Loucy (cell line): ENCODE measurements at regions not wholly inside any gene's neighbourhood (a gene's known extent, or its start where the extent isn't known, plus 50 kb on each side); places are given as distances from the start of the nearest gene placed in this dataset.

Experiments
- H2AFZ ChIP-seq: fragments of 200-600 bp; sonication (generic); 2 replicates; pipeline ENCODE4 v1.6.0; 2016; ENCODE audit warnings: antibody characterized with exemption, mild to moderate bottlenecking, low read length, moderate library complexity
- H3F3A ChIP-seq: fragments of 200-600 bp; 2 replicates; pipeline ENCODE4 v1.6.0; 2016; ENCODE audit warnings: antibody characterized with exemption, low read depth, mild to moderate bottlenecking
- H3K27me3 ChIP-seq: fragments of 200-600 bp; sonication (generic); 2 replicates; pipeline ENCODE4 v1.6.1; 2014; ENCODE audit warnings: low read length, mild to moderate bottlenecking; ENCODE audit not compliant: insufficient read depth, poor library complexity, severe bottlenecking
- H3K36me3 ChIP-seq: fragments of 200-600 bp; sonication (generic); 2 replicates; pipeline ENCODE4 v1.6.1; 2016; ENCODE audit warnings: low read length; ENCODE audit not compliant: insufficient read depth
- H3K4me1 ChIP-seq: fragments of 200-600 bp; sonication (generic); 2 replicates; pipeline ENCODE4 v1.5.1; 2014; ENCODE audit warnings: low read length, mild to moderate bottlenecking; ENCODE audit not compliant: insufficient read depth, poor library complexity, severe bottlenecking
- H3K4me2 ChIP-seq: fragments of 200-600 bp; sonication (generic); 2 replicates; pipeline ENCODE4 v1.6.0; 2014; ENCODE audit warnings: antibody characterized with exemption, low read length, low read depth, mild to moderate bottlenecking; ENCODE audit not compliant: poor library complexity, severe bottlenecking
- H3K4me3 ChIP-seq: fragments of 200-600 bp; sonication (generic); 2 replicates; pipeline ENCODE4 v1.5.1; 2014; ENCODE audit warnings: low read length, mild to moderate bottlenecking, mixed read lengths; ENCODE audit not compliant: poor library complexity, severe bottlenecking
- H3K79me2 ChIP-seq: fragments of 200-600 bp; sonication (generic); 2 replicates; pipeline ENCODE4 v1.6.1; 2014; ENCODE audit warnings: low read length; ENCODE audit not compliant: insufficient read depth
- H3K9ac ChIP-seq: fragments of 200-600 bp; sonication (generic); 2 replicates; pipeline ENCODE4 v1.6.0; 2014; ENCODE audit warnings: mild to moderate bottlenecking, low read depth, low read length, moderate library complexity; ENCODE audit not compliant: poor library complexity, severe bottlenecking
- H3K9me2 ChIP-seq: fragments of 200-600 bp; sonication (generic); replicated peaks from 2 replicates; pipeline ENCODE4 v1.6.1; 2016; ENCODE audit warnings: low read depth, low read length, mixed read lengths
- H3K9me3 ChIP-seq: fragments of 200-600 bp; sonication (generic); 2 replicates; pipeline ENCODE4 v1.6.1; 2014; ENCODE audit warnings: mild to moderate bottlenecking, antibody characterized with exemption, low read length, low read depth; ENCODE audit not compliant: insufficient read depth
- H4K20me1 ChIP-seq: fragments of 200-600 bp; sonication (generic); 2 replicates; pipeline ENCODE4 v1.6.0; 2014; ENCODE audit warnings: antibody characterized with exemption, low read length, mild to moderate bottlenecking; ENCODE audit not compliant: insufficient read depth, poor library complexity, severe bottlenecking
- EZH2phosphoT487 ChIP-seq: fragments of 200-600 bp; IDR thresholded peaks from 2 replicates; pipeline ENCODE4 v1.6.1; 2018; ENCODE audit warnings: antibody characterized with exemption, mild to moderate bottlenecking, moderate library complexity, borderline replicate concordance
- TF ChIP-seq, protein P1 (sequence below): fragments of 200-600 bp; sonication (generic); conservative IDR thresholded peaks from 2 replicates; pipeline ENCODE4 v1.5.1; 2014; ENCODE audit warnings: mild to moderate bottlenecking, antibody characterized with exemption, low read length

DNA sequence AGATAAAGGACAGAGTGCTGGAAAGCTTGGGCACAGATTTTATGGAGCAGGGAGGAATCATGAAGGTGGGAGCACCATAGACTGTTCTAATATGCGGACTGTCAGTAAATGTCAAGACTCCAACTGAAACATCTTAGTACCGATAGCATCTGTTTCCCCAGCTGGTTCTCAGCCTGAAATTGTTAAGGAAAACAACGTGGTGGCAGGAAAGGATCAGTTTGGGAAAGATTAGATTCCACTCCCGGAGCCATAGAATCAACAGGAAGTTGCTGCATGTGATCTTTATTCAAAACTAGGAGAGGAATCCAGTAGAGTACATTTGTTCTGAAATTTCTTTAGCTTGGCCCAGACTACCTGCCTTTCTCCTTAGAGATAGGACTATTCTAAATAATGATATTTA lies 559.1 kb downstream of the CSNK1G3 start:
- Histone ChIP-seq H3K4me3 (no peak overlapping the region), H3K9me2 (no peaks in the 10 kb centered on the region), H2AFZ (no peak overlapping the region), H3K36me3 (no peaks in the 10 kb centered on the region), H3K79me2 (no peaks in the 10 kb centered on the region), H3K4me2 (no peak overlapping the region), H3K9me3 (no peaks in the 10 kb centered on the region), H3K9ac (no peak overlapping the region), H4K20me1 (no peaks in the 10 kb centered on the region), H3K4me1 (no peaks in the 10 kb centered on the region), H3F3A (no peaks in the 10 kb centered on the region), H3K27me3 (no peaks in the 10 kb centered on the region)
- TF ChIP-seq EZH2phosphoT487 = no peak
- TF ChIP-seq, protein P1, sequence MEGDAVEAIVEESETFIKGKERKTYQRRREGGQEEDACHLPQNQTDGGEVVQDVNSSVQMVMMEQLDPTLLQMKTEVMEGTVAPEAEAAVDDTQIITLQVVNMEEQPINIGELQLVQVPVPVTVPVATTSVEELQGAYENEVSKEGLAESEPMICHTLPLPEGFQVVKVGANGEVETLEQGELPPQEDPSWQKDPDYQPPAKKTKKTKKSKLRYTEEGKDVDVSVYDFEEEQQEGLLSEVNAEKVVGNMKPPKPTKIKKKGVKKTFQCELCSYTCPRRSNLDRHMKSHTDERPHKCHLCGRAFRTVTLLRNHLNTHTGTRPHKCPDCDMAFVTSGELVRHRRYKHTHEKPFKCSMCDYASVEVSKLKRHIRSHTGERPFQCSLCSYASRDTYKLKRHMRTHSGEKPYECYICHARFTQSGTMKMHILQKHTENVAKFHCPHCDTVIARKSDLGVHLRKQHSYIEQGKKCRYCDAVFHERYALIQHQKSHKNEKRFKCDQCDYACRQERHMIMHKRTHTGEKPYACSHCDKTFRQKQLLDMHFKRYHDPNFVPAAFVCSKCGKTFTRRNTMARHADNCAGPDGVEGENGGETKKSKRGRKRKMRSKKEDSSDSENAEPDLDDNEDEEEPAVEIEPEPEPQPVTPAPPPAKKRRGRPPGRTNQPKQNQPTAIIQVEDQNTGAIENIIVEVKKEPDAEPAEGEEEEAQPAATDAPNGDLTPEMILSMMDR = no peak

DNA sequence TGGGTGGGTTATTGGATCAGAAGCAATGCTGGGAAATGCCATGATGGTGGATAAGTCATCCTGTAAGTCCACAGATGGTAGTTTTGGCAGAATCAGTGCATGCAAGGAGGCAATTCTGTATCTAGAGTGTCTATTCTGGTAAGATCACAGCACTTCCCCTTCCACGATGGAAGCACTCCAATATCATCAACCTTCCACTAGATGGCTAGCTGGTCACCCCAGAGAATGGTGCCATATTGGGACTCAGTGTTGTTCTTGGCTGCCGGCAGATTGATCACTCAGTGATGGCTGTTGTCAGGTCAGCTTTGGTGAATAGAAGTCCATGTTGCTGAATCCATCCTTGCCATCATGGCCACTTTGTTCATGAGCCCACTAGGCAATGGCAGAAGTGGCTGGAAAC lies 553.5 kb downstream of the CSNK1G3 start:
- H3K4me3 ChIP-seq = no peak overlapping the region
- no peaks in the 10 kb centered on the region for H3F3A ChIP-seq
- H2AFZ ChIP-seq = no peak overlapping the region
- H3K4me2 ChIP-seq = no peak overlapping the region
- H3K9ac ChIP-seq = no peak overlapping the region
- no peaks in the 10 kb centered on the region for H3K79me2 ChIP-seq
- H3K9me3 ChIP-seq = no peaks in the 10 kb centered on the region
- H3K4me1 ChIP-seq = no peaks in the 10 kb centered on the region
- no peaks in the 10 kb centered on the region for H3K9me2 ChIP-seq
- H3K36me3 ChIP-seq = no peaks in the 10 kb centered on the region
- no peaks in the 10 kb centered on the region for H3K27me3 ChIP-seq
- no peaks in the 10 kb centered on the region for H4K20me1 ChIP-seq
- TF ChIP-seq EZH2phosphoT487 = no peak
- TF ChIP-seq, protein P1 = no peak; the same call in 1 of the 2 replicates

DNA sequence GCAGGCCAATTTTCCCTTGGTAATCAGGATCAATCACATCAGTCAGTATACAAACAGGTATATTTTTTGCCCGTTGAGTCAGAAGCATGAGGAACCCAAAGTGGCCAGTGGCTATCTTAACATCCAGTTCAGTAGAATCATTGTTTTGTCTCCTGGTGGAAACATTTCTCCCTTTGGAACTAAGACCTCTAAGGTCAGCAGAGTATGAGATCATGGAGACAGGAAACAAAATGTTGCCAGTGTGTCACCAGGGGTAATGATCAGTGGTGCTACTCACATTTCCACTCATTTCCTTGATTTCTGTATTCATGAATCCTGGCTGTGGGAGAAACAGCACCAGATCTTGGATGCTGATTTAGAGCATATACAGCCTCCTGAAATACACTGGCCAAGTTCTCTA lies 553.0 kb downstream of the CSNK1G3 start:
- no peaks in the 10 kb centered on the region for H3K4me1 ChIP-seq
- H3F3A ChIP-seq = no peaks in the 10 kb centered on the region
- no peak overlapping the region for H2AFZ ChIP-seq
- no peaks in the 10 kb centered on the region for H3K27me3 ChIP-seq
- H3K9me2 ChIP-seq = no peaks in the 10 kb centered on the region
- no peaks in the 10 kb centered on the region for H3K79me2 ChIP-seq
- H4K20me1 ChIP-seq = no peaks in the 10 kb centered on the region
- no peaks in the 10 kb centered on the region for H3K36me3 ChIP-seq
- no peak overlapping the region for H3K4me2 ChIP-seq
- H3K4me3 ChIP-seq = no peak overlapping the region
- no peak overlapping the region for H3K9ac ChIP-seq
- H3K9me3 ChIP-seq = no peaks in the 10 kb centered on the region
- TF ChIP-seq, protein P1 = no peak
- no peak for TF ChIP-seq EZH2phosphoT487
